Esophagus squamous epithelium (tissue), 4 donors: ENCODE measurements at regions not wholly inside any gene's neighbourhood (a gene's known extent, or its start where the extent isn't known, plus 50 kb on each side); places are given as distances from the start of the nearest gene placed in this dataset.

Source experiments
- POLR2A ChIP-seq, 4 donors: fragments of 450-650 bp; IDR thresholded peaks; one replicate each; pipeline ENCODE4 v1.6.1; 2017; ENCODE audit warnings: antibody characterized with exemption in 4 of 4, mild to moderate bottlenecking in 4 of 4, moderate library complexity in 3 of 4
- TF ChIP-seq, protein P1 (sequence below), 6 experiments: fragments of 450-650 bp in 4 of 6; fragments of 200-600 bp in 2 of 6; sonication (generic) in 2 of 6; IDR thresholded peaks; one replicate each; pipeline ENCODE4 v1.5.1; 2016 to 2019; ENCODE audit warnings: antibody characterized with exemption in 6 of 6, mild to moderate bottlenecking in 4 of 6, moderate library complexity in 4 of 6

DNA sequence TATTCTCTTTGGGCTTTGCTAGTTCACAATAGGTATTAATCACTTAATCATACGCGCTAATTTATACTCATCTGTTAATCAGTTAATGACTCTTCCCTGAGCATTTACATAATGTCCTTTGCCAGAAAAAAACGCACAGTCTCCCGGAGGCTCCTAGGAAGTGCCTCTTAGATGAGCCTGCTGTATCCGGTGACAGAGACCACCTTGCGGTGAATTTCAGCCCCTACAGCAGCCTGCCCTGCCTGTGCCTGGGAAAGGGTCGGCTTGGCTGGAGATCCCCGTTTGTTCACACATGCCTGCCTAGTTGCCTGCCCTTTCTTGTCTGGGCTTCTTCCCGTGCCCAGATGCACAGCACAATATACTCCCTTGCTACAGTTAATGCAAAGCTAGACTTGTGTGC is 152.9 kb downstream of the ZBTB18 start:
- TF ChIP-seq, protein P1, sequence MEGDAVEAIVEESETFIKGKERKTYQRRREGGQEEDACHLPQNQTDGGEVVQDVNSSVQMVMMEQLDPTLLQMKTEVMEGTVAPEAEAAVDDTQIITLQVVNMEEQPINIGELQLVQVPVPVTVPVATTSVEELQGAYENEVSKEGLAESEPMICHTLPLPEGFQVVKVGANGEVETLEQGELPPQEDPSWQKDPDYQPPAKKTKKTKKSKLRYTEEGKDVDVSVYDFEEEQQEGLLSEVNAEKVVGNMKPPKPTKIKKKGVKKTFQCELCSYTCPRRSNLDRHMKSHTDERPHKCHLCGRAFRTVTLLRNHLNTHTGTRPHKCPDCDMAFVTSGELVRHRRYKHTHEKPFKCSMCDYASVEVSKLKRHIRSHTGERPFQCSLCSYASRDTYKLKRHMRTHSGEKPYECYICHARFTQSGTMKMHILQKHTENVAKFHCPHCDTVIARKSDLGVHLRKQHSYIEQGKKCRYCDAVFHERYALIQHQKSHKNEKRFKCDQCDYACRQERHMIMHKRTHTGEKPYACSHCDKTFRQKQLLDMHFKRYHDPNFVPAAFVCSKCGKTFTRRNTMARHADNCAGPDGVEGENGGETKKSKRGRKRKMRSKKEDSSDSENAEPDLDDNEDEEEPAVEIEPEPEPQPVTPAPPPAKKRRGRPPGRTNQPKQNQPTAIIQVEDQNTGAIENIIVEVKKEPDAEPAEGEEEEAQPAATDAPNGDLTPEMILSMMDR (IDR thresholded peaks at IDR 0.05): no peak
- TF ChIP-seq POLR2A (IDR thresholded peaks at IDR 0.05): no peak
